Activated naive CD4-positive, alpha-beta T cell treated with anti-CD3 and anti-CD28 coated beads, Interleukin-2, amount 50 U/mL, for 16 hours (primary cell): ENCODE measurements at regions not wholly inside any gene's neighbourhood (a gene's known extent, or its start where the extent isn't known, plus 50 kb on each side); places are given as distances from the start of the nearest gene placed in this dataset.
"Not testable (repeated sequence)": the region's sequence is repeated elsewhere in the genome, so short reads cannot be mapped to it uniquely, and the experiment has no call there.

Source experiments
- DNase-seq: peaks from one replicate; pipeline ENCODE4 v3.0.0-alpha.2; 2020

- no peak for DNase-seq
Measured at GRCh38 chr18:1425679-1426078, 521.0 kb downstream of the ADCYAP1 start.

GRCh38 chr18:1435487-1435886 lies 530.8 kb downstream of the ADCYAP1 start:
- no peak for DNase-seq

- no peak for DNase-seq
Measured at GRCh38 chr18:1436199-1436598, 531.5 kb downstream of the ADCYAP1 start.

- no peak for DNase-seq
Measured at GRCh38 chr18:1438458-1438910, 533.8 kb downstream of the ADCYAP1 start.

- no peak for DNase-seq
Measured at GRCh38 chr18:1438967-1439366, 534.3 kb downstream of the ADCYAP1 start.

GRCh38 chr18:1444062-1444461 lies 539.4 kb downstream of the ADCYAP1 start:
- not testable (repeated sequence) for DNase-seq

GRCh38 chr18:1446765-1447164 lies 542.1 kb downstream of the ADCYAP1 start:
- no peak for DNase-seq

- DNase-seq, result no peak
Measured at GRCh38 chr18:1452821-1453220, 548.1 kb downstream of the ADCYAP1 start.

- DNase-seq, result no peak
Measured at GRCh38 chr18:1455605-1456004, 550.9 kb downstream of the ADCYAP1 start.

GRCh38 chr18:1458547-1458946 lies 553.9 kb downstream of the ADCYAP1 start:
- no peak for DNase-seq

- no peak for DNase-seq
Measured at GRCh38 chr18:1463981-1464380, 559.3 kb downstream of the ADCYAP1 start.

- DNase-seq, result no peak
Measured at GRCh38 chr18:1464444-1465217, 560.0 kb downstream of the ADCYAP1 start.

- no peak for DNase-seq
Measured at GRCh38 chr18:1466035-1466434, 561.4 kb downstream of the ADCYAP1 start.

- no peak for DNase-seq
Measured at GRCh38 chr18:1467461-1467964, 562.8 kb downstream of the ADCYAP1 start.

GRCh38 chr18:1468550-1468949 lies 563.9 kb downstream of the ADCYAP1 start:
- DNase-seq, result no peak

GRCh38 chr18:1475867-1476266 lies 571.2 kb downstream of the ADCYAP1 start:
- no peak for DNase-seq

- no peak for DNase-seq
Measured at GRCh38 chr18:1480309-1480708, 575.6 kb downstream of the ADCYAP1 start.

- DNase-seq, result no peak
Measured at GRCh38 chr18:1481577-1481976, 576.9 kb downstream of the ADCYAP1 start.

GRCh38 chr18:1483385-1483784 lies 578.7 kb downstream of the ADCYAP1 start:
- no peak for DNase-seq

- no peak for DNase-seq
Measured at GRCh38 chr18:1487457-1487856, 582.8 kb downstream of the ADCYAP1 start.

- no peak for DNase-seq
Measured at GRCh38 chr18:1488394-1488793, 583.7 kb downstream of the ADCYAP1 start.

- no peak for DNase-seq
Measured at GRCh38 chr18:1488957-1489356, 584.3 kb downstream of the ADCYAP1 start.

- DNase-seq, result no peak
Measured at GRCh38 chr18:1495387-1495786, 590.7 kb downstream of the ADCYAP1 start.

- no peak for DNase-seq
Measured at GRCh38 chr18:1496096-1496495, 591.4 kb downstream of the ADCYAP1 start.

- no peak for DNase-seq
Measured at GRCh38 chr18:1498216-1498615, 593.5 kb downstream of the ADCYAP1 start.
